BE2C (cell line): ENCODE measurements at regions not wholly inside any gene's neighbourhood (a gene's known extent, or its start where the extent isn't known, plus 50 kb on each side); places are given as distances from the start of the nearest gene placed in this dataset.

Source experiments
- DNase-seq: peaks from one replicate; pipeline ENCODE4 v3.0.0-alpha.2; 2020
- H3K27me3 ChIP-seq: fragments of 250-450 bp; sonication (Bioruptor Pico); 2 replicates; pipeline ENCODE4 v1.5.1; 2020; ENCODE audit warnings: mild to moderate bottlenecking
- H3K36me3 ChIP-seq: fragments of 250-450 bp; sonication (Bioruptor Pico); 2 replicates; pipeline ENCODE4 v1.5.1; 2020; ENCODE audit warnings: mild to moderate bottlenecking
- H3K4me1 ChIP-seq: fragments of 250-450 bp; sonication (Bioruptor Pico); 2 replicates; pipeline ENCODE4 v1.5.1; 2020
- H3K4me3 ChIP-seq: 2 replicates; pipeline ENCODE4 v1.5.1; 2011; ENCODE audit warnings: low read depth, low read length
- H3K9me3 ChIP-seq: fragments of 250-450 bp; sonication (Bioruptor Pico); 2 replicates; pipeline ENCODE4 v1.5.1; 2020
- TF ChIP-seq, protein P1 (sequence below): IDR thresholded peaks from 2 replicates; pipeline ENCODE4 v1.5.1; 2012; ENCODE audit warnings: mild to moderate bottlenecking, low read depth, low read length

DNA sequence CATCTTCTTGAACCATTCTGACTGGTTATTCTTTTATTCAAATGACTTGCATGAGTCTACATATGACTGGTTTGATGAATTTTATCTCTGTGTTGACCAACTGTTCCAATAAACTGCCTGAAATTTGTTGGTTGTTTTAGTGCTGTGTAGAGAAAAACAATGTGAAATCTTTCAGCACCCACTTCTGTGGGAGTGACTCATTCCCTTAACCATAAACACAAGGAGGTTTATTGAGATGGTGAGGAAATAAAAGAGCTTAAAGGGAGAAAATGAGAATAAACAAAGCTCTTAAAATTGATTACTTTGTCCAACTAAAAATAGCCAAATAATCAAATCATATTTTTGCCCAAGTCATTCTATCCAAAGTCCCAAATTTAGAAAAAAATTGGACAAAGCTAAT lies 341.1 kb downstream of the TGFB2 start:
- Histone ChIP-seq H3K27me3 (no peaks in the 10 kb centered on the region), H3K36me3 (no peaks in the 10 kb centered on the region)
- no peak for DNase-seq

DNA sequence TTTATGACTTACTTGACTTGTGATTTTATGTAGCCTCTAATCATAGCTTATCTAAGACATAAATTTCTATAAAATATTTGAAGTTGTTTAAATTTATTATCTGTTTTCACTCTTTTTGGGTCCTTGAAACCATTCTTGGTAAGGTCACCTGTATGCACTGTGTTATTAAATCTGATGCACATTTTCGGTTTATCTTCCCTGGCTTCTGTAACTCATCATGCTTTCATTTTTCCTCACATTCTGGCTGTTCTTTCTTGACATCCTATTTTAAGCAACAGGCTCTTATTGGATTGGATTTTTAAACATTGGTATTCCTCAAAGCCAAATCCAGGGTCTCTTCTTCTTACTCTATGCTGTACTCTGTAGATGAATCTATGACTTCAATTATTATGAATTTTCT lies 341.6 kb downstream of the TGFB2 start:
- TF ChIP-seq, protein P1, sequence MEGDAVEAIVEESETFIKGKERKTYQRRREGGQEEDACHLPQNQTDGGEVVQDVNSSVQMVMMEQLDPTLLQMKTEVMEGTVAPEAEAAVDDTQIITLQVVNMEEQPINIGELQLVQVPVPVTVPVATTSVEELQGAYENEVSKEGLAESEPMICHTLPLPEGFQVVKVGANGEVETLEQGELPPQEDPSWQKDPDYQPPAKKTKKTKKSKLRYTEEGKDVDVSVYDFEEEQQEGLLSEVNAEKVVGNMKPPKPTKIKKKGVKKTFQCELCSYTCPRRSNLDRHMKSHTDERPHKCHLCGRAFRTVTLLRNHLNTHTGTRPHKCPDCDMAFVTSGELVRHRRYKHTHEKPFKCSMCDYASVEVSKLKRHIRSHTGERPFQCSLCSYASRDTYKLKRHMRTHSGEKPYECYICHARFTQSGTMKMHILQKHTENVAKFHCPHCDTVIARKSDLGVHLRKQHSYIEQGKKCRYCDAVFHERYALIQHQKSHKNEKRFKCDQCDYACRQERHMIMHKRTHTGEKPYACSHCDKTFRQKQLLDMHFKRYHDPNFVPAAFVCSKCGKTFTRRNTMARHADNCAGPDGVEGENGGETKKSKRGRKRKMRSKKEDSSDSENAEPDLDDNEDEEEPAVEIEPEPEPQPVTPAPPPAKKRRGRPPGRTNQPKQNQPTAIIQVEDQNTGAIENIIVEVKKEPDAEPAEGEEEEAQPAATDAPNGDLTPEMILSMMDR: no peak
- Histone ChIP-seq H3K36me3 (no peaks in the 10 kb centered on the region), H3K4me1 (no peaks in the 10 kb centered on the region), H3K27me3 (no peaks in the 10 kb centered on the region), H3K4me3 (no peak overlapping the region), H3K9me3 (no peaks in the 10 kb centered on the region)
- DNase-seq: no peak

More for the DNA sequence above, 341.1 kb downstream of the TGFB2 start:
- H3K9me3 ChIP-seq: no peaks in the 10 kb centered on the region
- H3K4me1 ChIP-seq: no peaks in the 10 kb centered on the region
- no peak overlapping the region for H3K4me3 ChIP-seq
- TF ChIP-seq, protein P1: no peak

DNA sequence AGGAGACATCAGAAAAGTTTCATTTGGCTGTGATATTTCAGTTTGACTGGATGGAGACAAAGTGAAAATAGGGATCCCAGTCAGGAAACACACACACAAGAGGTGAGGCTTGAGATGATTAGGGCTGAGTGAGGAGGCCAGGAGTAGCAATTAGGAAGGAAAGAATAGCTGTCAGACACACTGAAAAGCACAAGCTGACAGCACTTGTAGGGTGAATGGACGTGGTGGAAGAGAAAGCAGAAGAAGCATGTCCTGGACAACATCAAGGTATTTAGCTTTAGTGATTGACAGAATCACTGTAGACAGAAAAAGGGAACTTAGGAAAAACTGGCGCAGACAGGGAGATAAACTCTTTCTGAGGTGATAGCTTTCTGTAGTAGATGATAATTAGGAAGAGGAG lies 347.7 kb downstream of the TGFB2 start:
- no peaks in the 10 kb centered on the region for H3K4me1 ChIP-seq
- H3K9me3 ChIP-seq: no peaks in the 10 kb centered on the region
- no peaks in the 10 kb centered on the region for H3K27me3 ChIP-seq
- TF ChIP-seq, protein P1: no peak
- no peaks in the 10 kb centered on the region for H3K36me3 ChIP-seq
- no peak overlapping the region for H3K4me3 ChIP-seq
- no peak for DNase-seq

DNA sequence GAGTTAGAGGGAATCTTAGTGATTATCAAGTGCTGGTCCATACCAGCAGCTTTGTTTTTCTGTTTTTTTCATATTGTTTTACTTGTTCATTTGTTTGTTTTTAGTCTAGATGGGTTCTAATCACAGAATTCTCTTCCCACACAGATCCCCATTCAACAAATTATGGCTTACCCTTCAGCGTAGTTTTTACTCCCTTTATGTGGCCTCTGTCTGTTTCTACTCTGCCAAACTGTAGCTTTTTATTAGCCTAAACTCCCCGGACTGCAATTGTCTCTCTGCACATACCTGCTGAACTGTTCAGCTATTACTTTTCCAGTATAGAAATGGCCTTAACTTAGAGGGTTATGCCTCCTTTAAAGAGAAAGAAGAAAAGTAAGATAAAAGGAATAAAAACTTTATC lies 348.5 kb downstream of the TGFB2 start:
- H3K36me3 ChIP-seq: no peaks in the 10 kb centered on the region
- DNase-seq: no peak
- TF ChIP-seq, protein P1: no peak
- no peaks in the 10 kb centered on the region for H3K27me3 ChIP-seq
- no peak overlapping the region for H3K4me3 ChIP-seq
- no peaks in the 10 kb centered on the region for H3K9me3 ChIP-seq
- H3K4me1 ChIP-seq: no peaks in the 10 kb centered on the region

DNA sequence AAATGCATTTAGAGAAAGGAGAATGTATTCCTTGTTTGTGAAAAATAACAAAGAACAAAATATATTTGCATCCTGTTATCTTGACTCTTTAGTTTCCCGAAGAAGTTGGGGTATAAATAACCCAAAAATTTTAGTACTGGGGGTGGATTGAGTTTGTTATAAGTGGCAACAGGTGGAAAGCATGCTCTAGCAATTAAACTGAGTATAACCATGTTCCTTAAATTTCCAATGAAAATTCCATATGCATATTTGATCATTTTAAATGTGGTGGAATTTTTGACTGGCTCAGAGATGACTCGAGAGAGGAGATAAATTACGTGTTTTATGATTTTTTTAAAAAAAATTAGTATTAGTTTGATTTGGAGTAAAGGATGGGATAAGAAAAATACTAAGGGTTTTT lies 348.9 kb downstream of the TGFB2 start:
- Histone ChIP-seq H3K4me1 (no peaks in the 10 kb centered on the region), H3K36me3 (no peaks in the 10 kb centered on the region), H3K27me3 (no peaks in the 10 kb centered on the region), H3K4me3 (no peak overlapping the region), H3K9me3 (no peaks in the 10 kb centered on the region)
- DNase-seq: no peak
- TF ChIP-seq, protein P1: no peak

DNA sequence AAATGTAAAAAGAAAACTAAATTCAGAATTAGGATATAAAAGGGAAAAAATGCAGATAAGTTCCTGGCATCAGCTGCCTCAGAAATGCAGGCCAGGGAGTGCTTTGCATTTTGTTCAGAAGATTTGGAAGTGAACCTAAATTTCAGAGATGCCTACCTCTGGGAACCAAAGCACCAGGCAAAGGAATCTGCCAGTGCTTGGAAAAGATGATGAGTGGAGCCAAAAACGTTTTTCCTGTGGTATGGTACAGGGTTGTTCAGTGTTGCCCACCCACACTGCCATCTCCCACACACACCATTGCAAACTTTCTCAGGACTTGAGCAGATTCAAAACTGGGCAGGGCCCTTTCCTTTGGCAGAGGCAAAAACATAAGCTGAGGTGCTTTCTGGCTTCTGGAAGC lies 349.5 kb downstream of the TGFB2 start:
- Histone ChIP-seq H3K36me3 (no peaks in the 10 kb centered on the region), H3K4me3 (no peak overlapping the region), H3K4me1 (no peaks in the 10 kb centered on the region), H3K27me3 (no peaks in the 10 kb centered on the region), H3K9me3 (no peaks in the 10 kb centered on the region)
- TF ChIP-seq, protein P1: no peak
- DNase-seq: no peak
